ENCODE measurements at regions not wholly inside any gene's neighbourhood (a gene's known extent, or its start where the extent isn't known, plus 50 kb on each side); places are given as distances from the start of the nearest gene placed in this dataset.

DNA sequence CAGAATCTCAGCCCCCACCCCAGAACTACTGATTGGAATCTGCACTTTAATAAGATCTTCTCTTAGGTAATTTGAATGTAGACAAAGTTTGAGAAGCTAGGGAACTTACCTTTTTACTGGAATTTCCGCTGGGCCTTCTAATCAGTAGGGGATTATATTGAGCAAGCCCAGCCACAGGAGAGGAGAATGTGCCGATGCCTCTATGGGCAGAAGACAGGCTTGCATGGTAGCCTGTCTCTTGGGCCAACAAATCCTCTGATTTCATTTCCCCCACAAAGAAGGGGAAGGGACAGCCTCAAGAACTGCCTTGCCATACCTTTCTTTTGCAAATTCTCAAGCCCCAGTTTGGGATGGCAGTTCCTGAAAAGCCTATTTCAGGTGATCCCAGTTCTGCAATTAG, 163.4 kb upstream of the BDNF start:
- TF ChIP-seq, protein P1, sequence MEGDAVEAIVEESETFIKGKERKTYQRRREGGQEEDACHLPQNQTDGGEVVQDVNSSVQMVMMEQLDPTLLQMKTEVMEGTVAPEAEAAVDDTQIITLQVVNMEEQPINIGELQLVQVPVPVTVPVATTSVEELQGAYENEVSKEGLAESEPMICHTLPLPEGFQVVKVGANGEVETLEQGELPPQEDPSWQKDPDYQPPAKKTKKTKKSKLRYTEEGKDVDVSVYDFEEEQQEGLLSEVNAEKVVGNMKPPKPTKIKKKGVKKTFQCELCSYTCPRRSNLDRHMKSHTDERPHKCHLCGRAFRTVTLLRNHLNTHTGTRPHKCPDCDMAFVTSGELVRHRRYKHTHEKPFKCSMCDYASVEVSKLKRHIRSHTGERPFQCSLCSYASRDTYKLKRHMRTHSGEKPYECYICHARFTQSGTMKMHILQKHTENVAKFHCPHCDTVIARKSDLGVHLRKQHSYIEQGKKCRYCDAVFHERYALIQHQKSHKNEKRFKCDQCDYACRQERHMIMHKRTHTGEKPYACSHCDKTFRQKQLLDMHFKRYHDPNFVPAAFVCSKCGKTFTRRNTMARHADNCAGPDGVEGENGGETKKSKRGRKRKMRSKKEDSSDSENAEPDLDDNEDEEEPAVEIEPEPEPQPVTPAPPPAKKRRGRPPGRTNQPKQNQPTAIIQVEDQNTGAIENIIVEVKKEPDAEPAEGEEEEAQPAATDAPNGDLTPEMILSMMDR (IDR thresholded peaks at IDR 0.05) = no peak
- TF ChIP-seq, protein P2, sequence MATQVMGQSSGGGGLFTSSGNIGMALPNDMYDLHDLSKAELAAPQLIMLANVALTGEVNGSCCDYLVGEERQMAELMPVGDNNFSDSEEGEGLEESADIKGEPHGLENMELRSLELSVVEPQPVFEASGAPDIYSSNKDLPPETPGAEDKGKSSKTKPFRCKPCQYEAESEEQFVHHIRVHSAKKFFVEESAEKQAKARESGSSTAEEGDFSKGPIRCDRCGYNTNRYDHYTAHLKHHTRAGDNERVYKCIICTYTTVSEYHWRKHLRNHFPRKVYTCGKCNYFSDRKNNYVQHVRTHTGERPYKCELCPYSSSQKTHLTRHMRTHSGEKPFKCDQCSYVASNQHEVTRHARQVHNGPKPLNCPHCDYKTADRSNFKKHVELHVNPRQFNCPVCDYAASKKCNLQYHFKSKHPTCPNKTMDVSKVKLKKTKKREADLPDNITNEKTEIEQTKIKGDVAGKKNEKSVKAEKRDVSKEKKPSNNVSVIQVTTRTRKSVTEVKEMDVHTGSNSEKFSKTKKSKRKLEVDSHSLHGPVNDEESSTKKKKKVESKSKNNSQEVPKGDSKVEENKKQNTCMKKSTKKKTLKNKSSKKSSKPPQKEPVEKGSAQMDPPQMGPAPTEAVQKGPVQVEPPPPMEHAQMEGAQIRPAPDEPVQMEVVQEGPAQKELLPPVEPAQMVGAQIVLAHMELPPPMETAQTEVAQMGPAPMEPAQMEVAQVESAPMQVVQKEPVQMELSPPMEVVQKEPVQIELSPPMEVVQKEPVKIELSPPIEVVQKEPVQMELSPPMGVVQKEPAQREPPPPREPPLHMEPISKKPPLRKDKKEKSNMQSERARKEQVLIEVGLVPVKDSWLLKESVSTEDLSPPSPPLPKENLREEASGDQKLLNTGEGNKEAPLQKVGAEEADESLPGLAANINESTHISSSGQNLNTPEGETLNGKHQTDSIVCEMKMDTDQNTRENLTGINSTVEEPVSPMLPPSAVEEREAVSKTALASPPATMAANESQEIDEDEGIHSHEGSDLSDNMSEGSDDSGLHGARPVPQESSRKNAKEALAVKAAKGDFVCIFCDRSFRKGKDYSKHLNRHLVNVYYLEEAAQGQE (IDR thresholded peaks at IDR 0.05; ENCODE audit: insufficient read depth in 1 of 2, low read depth in 2 of 2, low read length in 1 of 2) = no peak
- TF ChIP-seq POLR2AphosphoS5 (IDR thresholded peaks at IDR 0.05; ENCODE audit: low read depth, low read length) (no peak), TCF7L2 (IDR thresholded peaks at IDR 0.05; ENCODE audit: low read depth, low read length) (no peak), SIN3A (IDR thresholded peaks at IDR 0.05; ENCODE audit: borderline replicate concordance, insufficient read depth, low read depth, low read length) (no peak)
